Suprapubic skin (tissue), 4 donors: ENCODE measurements at regions not wholly inside any gene's neighbourhood (a gene's known extent, or its start where the extent isn't known, plus 50 kb on each side); places are given as distances from the start of the nearest gene placed in this dataset.

Experiments used
- CTCF ChIP-seq, 2 donors: fragments of 200-600 bp in 1 of 2; fragments of 450-650 bp in 1 of 2; sonication (generic) in 1 of 2; IDR thresholded peaks; one replicate each; pipeline ENCODE4 v1.5.1; 2016 to 2019; ENCODE audit warnings: antibody characterized with exemption in 2 of 2, mild to moderate bottlenecking in 1 of 2, moderate library complexity in 1 of 2
- POLR2A ChIP-seq, 2 donors: fragments of 450-650 bp; IDR thresholded peaks; one replicate each; pipeline ENCODE4 v1.6.1; 2017; ENCODE audit warnings: antibody characterized with exemption in 2 of 2, mild to moderate bottlenecking in 2 of 2, moderate library complexity in 2 of 2
- POLR2AphosphoS5 ChIP-seq, 3 donors: sonication (generic); formaldehyde crosslinking; IDR thresholded peaks; one replicate each; pipeline ENCODE4 v1.6.1; 2017; ENCODE audit warnings: antibody characterized with exemption in 3 of 3

GRCh38 chr3:22111226-22111625 lies 360.2 kb upstream of the ZNF385D start:
- TF ChIP-seq POLR2A (IDR thresholded peaks at IDR 0.05) (no peak), CTCF (IDR thresholded peaks at IDR 0.05) (no peak), POLR2AphosphoS5 (IDR thresholded peaks at IDR 0.05) (no peak)
